Testis (tissue), 2 donors: ENCODE measurements at regions not wholly inside any gene's neighbourhood (a gene's known extent, or its start where the extent isn't known, plus 50 kb on each side); places are given as distances from the start of the nearest gene placed in this dataset.

Experiments
- DNase-seq: peaks from one replicate; pipeline ENCODE4 v3.0.0-alpha.2; 2019
- H3K27ac ChIP-seq, 2 donors: fragments of 200-600 bp; sonication (generic); one replicate each; pipeline ENCODE4 v1.5.1; 2019
- H3K27me3 ChIP-seq: fragments of 200-600 bp; sonication (generic); one replicate; pipeline ENCODE4 v1.5.1; 2019
- H3K36me3 ChIP-seq: fragments of 200-600 bp; sonication (generic); one replicate; pipeline ENCODE4 v1.5.1; 2017; ENCODE audit warnings: low read depth; ENCODE audit errors: missing control alignments
- H3K4me1 ChIP-seq: fragments of 200-600 bp; sonication (generic); one replicate; pipeline ENCODE4 v1.5.1; 2019
- H3K4me3 ChIP-seq, 2 donors: fragments of 200-600 bp; sonication (generic); one replicate each; pipeline ENCODE4 v1.5.1; 2017 to 2019
- H3K9me3 ChIP-seq: fragments of 200-600 bp; sonication (generic); one replicate; pipeline ENCODE4 v1.5.1; 2017
- POLR2A ChIP-seq: fragments of 450-650 bp; IDR thresholded peaks from one replicate; pipeline ENCODE4 v1.6.1; 2017; ENCODE audit warnings: antibody characterized with exemption, mild to moderate bottlenecking, moderate library complexity
- WGBS, 2 donors: methylation state at CpG; one replicate each; pipeline ENCODE4 v1.1.5; 2018; 5-methylcytosine and 5-hydroxymethylcytosine counted together
- intact Hi-C: fragments of 100-400 bp; cut with DNase I; formaldehyde crosslinking; loops from one replicate; pipeline ENCODE4 v1.15.1; 2023; ENCODE audit warnings: low total_unique reads
- TF ChIP-seq, protein P1 (sequence below), 3 experiments: fragments of 450-650 bp in 2 of 3; fragments of 200-600 bp in 1 of 3; sonication (generic) in 1 of 3; IDR thresholded peaks; one replicate each; pipeline ENCODE4 v1.5.1; 2016 to 2019; ENCODE audit warnings: antibody characterized with exemption in 3 of 3, mild to moderate bottlenecking in 2 of 3, moderate library complexity in 1 of 3

- no peaks in the 10 kb centered on the region for H3K9me3 ChIP-seq
- 46 to 51% methylated on average over 12 of the region's 12 CpGs for WGBS, 2 donors
- H3K4me3 ChIP-seq = no peak overlapping the region
- no peak for TF ChIP-seq POLR2A
- TF ChIP-seq, protein P1, sequence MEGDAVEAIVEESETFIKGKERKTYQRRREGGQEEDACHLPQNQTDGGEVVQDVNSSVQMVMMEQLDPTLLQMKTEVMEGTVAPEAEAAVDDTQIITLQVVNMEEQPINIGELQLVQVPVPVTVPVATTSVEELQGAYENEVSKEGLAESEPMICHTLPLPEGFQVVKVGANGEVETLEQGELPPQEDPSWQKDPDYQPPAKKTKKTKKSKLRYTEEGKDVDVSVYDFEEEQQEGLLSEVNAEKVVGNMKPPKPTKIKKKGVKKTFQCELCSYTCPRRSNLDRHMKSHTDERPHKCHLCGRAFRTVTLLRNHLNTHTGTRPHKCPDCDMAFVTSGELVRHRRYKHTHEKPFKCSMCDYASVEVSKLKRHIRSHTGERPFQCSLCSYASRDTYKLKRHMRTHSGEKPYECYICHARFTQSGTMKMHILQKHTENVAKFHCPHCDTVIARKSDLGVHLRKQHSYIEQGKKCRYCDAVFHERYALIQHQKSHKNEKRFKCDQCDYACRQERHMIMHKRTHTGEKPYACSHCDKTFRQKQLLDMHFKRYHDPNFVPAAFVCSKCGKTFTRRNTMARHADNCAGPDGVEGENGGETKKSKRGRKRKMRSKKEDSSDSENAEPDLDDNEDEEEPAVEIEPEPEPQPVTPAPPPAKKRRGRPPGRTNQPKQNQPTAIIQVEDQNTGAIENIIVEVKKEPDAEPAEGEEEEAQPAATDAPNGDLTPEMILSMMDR (IDR thresholded peaks at IDR 0.05) = no peak
- H3K27me3 ChIP-seq = no peaks in the 10 kb centered on the region
- intact Hi-C loops = no loop called here
- DNase-seq = no peak
- no peaks in the 10 kb centered on the region for H3K36me3 ChIP-seq
- no peak overlapping the region for H3K27ac ChIP-seq
- peaks cover 6% of the 10 kb centered on the region for H3K4me1 ChIP-seq
Measured at GRCh38 chr13:33383724-33384577, 98.4 kb upstream of the STARD13 start.

DNA sequence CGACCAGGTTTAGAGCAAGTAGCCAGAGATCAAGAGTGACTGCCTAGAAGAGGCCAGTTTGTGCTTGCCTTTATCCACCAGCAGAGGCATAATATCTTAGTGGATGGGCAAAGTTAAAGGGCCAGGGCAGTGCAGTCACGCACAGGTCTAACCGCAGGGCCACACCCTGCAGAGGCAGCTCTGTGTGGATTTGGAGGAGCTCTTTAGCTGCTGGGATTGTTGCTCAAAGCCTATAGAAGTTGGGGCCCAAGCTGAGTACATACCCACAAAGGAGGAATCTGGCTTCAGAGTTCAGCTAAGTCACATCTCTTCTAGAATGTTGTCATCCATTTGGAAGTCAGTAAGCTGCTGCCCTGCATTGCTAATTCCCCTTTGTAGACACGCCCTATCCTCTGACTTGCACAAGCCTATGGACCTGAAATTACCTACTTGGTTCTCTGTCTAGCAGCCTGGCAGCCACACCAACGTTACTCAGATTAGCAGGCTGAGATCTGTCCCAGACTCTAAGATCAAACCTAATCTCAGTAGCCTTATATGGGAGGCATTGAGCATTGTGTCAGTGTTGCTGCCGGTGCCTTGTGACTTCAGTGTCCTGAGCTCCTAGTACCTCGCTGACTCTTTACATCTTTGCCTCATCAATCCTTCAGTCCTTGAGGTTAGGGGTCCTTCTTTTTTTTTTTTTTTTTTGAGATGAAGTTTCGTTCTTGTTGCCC is 102.9 kb upstream of the STARD13 start:
- TF ChIP-seq, protein P1 (IDR thresholded peaks at IDR 0.05) = no peak
- DNase-seq = no peak
- 87 to 95% methylated on average over 8 of the region's 8 CpGs for WGBS, 2 donors
- Histone ChIP-seq H3K27ac (no peak overlapping the region), H3K9me3 (no peaks in the 10 kb centered on the region), H3K36me3 (no peaks in the 10 kb centered on the region), H3K4me1 (peaks cover 6% of the 10 kb centered on the region), H3K27me3 (no peaks in the 10 kb centered on the region), H3K4me3 (no peak overlapping the region)
- intact Hi-C loops = no loop called here

DNA sequence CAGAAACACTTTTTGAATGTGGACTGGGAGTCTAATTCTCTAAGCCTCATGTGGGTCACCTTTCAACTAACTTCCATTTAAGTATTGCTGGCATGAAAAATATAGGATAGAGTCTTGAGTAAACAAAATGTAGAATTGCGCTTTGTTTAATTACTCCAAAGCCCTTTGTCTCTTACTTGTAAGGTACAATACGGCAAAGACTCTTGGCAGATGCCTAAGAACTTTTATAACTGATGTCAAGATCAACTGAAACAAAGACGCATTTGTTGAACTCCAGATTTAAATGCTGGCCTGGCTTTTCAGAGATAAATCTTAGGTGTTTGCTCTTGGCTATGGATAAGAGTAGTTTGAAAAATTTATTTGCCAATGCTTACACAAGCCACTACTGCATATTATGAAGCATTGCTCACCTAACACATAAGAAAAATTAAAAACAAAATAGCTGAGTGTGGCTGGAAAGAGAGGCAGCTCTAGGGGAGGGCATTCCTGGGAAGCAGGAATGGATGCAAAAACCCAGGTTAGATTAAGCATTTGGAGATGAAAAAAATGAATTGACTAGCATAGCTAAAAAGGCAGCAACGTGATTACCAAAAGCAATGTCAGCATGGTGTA is 107.3 kb upstream of the STARD13 start:
- H3K36me3 ChIP-seq = no peaks in the 10 kb centered on the region
- H3K27ac ChIP-seq = no peak overlapping the region
- TF ChIP-seq POLR2A = no peak
- TF ChIP-seq, protein P1 (IDR thresholded peaks at IDR 0.05) = no peak
- no peak overlapping the region for H3K4me3 ChIP-seq
- no peak for DNase-seq
- no peaks in the 10 kb centered on the region for H3K4me1 ChIP-seq
- WGBS, 2 donors = 76 to 81% methylated on average over 4 of the region's 4 CpGs
- intact Hi-C loops = no loop called here
- H3K27me3 ChIP-seq = no peaks in the 10 kb centered on the region
- H3K9me3 ChIP-seq = no peaks in the 10 kb centered on the region

DNA sequence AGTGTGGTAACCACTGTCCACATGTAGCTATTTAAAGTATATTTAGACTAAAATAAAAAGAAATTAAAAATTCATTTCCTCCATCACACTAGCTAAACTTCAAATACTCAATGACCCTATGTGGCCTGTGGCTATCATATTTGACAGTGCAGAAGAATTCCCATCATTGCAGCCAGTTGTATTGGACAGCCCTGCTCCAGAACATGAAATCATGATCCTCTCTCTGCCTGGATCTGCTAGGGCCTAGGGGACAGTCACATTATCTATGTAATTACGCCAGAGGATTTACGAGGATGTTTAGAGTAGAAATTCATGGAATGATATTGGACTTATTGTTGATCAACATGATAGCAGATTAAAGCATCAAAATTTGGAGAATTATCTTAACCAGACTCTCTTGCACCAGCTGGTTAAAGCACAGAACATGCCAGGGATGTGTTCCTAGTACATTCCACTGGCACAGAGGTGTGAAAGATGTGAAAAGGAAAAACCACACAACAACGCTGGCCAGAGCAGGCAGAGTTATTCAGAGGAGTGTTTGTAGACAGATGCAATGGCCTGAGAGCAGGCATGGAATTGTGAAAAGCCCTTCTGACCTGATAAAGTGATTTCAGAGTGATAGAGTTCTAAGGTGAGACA is 108.9 kb upstream of the STARD13 start:
- WGBS, 2 donors = 77 to 86% methylated on average over 3 of the region's 3 CpGs
- Histone ChIP-seq H3K4me1 (no peaks in the 10 kb centered on the region), H3K9me3 (no peaks in the 10 kb centered on the region), H3K4me3 (no peak overlapping the region), H3K27ac (no peak overlapping the region), H3K36me3 (no peaks in the 10 kb centered on the region), H3K27me3 (no peaks in the 10 kb centered on the region)
- DNase-seq = no peak
- TF ChIP-seq, protein P1 (IDR thresholded peaks at IDR 0.05) = no peak
- no peak for TF ChIP-seq POLR2A
- intact Hi-C loops = no loop called here
